ENCODE measurements at regions not wholly inside any gene's neighbourhood (a gene's known extent, or its start where the extent isn't known, plus 50 kb on each side); places are given as distances from the start of the nearest gene placed in this dataset.

DNA sequence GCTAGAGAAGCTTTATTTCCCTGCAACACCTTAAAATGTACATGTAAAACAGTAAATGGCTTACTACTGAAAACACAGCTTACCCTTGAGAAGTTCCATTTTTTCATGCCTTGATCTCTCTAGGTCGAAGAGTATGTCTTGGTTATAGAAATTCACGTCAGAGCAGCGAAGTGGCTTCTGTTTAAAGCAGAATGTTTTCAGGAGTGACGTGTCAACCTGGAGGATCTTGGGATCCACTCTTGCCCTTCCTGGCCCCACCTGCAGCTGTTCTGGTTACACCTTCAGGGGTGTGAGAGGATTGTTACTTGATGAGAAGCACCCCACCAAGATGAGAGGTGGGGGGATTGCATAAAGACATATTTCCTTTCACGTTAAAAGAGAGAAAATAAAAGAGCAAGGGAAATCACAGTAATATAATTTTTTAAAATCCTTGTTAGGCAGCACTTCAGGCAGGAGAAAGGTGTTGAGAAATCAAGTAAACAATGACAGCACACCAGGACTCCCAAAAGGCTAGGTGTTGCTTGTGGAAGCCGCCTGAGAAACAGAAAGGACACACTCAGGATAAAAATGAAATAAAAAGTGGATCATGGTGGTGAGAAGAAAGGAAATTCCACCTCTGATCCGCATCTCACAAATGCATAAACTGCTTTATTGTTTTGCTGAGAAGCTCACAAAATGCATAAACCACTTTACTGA lies 149.7 kb downstream of the UNC5CL start:
- TF ChIP-seq, protein P1, sequence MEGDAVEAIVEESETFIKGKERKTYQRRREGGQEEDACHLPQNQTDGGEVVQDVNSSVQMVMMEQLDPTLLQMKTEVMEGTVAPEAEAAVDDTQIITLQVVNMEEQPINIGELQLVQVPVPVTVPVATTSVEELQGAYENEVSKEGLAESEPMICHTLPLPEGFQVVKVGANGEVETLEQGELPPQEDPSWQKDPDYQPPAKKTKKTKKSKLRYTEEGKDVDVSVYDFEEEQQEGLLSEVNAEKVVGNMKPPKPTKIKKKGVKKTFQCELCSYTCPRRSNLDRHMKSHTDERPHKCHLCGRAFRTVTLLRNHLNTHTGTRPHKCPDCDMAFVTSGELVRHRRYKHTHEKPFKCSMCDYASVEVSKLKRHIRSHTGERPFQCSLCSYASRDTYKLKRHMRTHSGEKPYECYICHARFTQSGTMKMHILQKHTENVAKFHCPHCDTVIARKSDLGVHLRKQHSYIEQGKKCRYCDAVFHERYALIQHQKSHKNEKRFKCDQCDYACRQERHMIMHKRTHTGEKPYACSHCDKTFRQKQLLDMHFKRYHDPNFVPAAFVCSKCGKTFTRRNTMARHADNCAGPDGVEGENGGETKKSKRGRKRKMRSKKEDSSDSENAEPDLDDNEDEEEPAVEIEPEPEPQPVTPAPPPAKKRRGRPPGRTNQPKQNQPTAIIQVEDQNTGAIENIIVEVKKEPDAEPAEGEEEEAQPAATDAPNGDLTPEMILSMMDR (IDR thresholded peaks at IDR 0.05; ENCODE audit: extremely low read depth in 1 of 2, insufficient read depth in 1 of 2, low read depth in 1 of 2, low read length in 2 of 2) = no peak
- no peak for TF ChIP-seq POLR2A (IDR thresholded peaks at IDR 0.05; ENCODE audit: low read depth, low read length)
- TF ChIP-seq POLR2AphosphoS5 (IDR thresholded peaks at IDR 0.05; ENCODE audit: insufficient read depth, low read depth, low read length) = no peak
- no peak for TF ChIP-seq JUN (IDR thresholded peaks at IDR 0.05; ENCODE audit: borderline replicate concordance, insufficient read depth, insufficient read length, low read depth)
- no peak for TF ChIP-seq EZH2 (IDR thresholded peaks at IDR 0.05; ENCODE audit: borderline replicate concordance, low read depth, low read length, severe bottlenecking)
- TF ChIP-seq, protein P2, sequence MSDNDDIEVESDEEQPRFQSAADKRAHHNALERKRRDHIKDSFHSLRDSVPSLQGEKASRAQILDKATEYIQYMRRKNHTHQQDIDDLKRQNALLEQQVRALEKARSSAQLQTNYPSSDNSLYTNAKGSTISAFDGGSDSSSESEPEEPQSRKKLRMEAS (IDR thresholded peaks at IDR 0.05; ENCODE audit: insufficient read depth, insufficient read length) = no peak
- no peak for TF ChIP-seq MYC (IDR thresholded peaks at IDR 0.05; ENCODE audit: low read depth, low read length)
- no peak for TF ChIP-seq GATA2 (IDR thresholded peaks at IDR 0.05; ENCODE audit: insufficient read depth, insufficient read length, low read depth, low read length)
